Spleen (tissue), 11 donors: ENCODE measurements at regions not wholly inside any gene's neighbourhood (a gene's known extent, or its start where the extent isn't known, plus 50 kb on each side); places are given as distances from the start of the nearest gene placed in this dataset.

ENCODE experiments used
- DNase-seq: peaks from one replicate; pipeline ENCODE4 v3.0.0-alpha.2; 2020
- H3K27ac ChIP-seq, 8 donors: fragments of 200-600 bp; sonication (generic) in 7 of 8; 1 replicate in 4 of 8; 2 replicates in 4 of 8; pipeline versions ENCODE4 v1.5.0 to v1.8.0; 2016 to 2021; ENCODE audit warnings: inconsistent platforms in 4 of 8, mild to moderate bottlenecking in 4 of 8, moderate library complexity in 1 of 8
- H3K27me3 ChIP-seq, 7 donors: fragments of 200-600 bp; sonication (generic) in 6 of 7; replicated peaks in 1 of 7; 1 replicate in 4 of 7; 2 replicates in 3 of 7; pipeline versions ENCODE4 v1.5.0 to v1.8.0; 2016 to 2021; ENCODE audit warnings: inconsistent platforms in 3 of 7, mild to moderate bottlenecking in 1 of 7
- H3K36me3 ChIP-seq, 6 donors: fragments of 200-600 bp; sonication (generic) in 5 of 6; 1 replicate in 4 of 6; 2 replicates in 2 of 6; pipeline versions ENCODE4 v1.5.0 to v1.8.0; 2016 to 2021; ENCODE audit warnings: inconsistent platforms in 2 of 6
- H3K4me1 ChIP-seq, 6 donors: fragments of 200-600 bp; sonication (generic) in 5 of 6; 1 replicate in 3 of 6; 2 replicates in 3 of 6; pipeline versions ENCODE4 v1.5.0 to v1.8.0; 2016 to 2021; ENCODE audit warnings: inconsistent platforms in 3 of 6
- H3K4me3 ChIP-seq, 8 donors: fragments of 200-600 bp; sonication (generic) in 7 of 8; 1 replicate in 4 of 8; 2 replicates in 4 of 8; pipeline versions ENCODE4 v1.5.0 to v1.8.0; 2016 to 2021; ENCODE audit warnings: inconsistent platforms in 4 of 8, mild to moderate bottlenecking in 4 of 8, moderate library complexity in 2 of 8
- H3K9me3 ChIP-seq, 8 donors: fragments of 200-600 bp; sonication (generic) in 7 of 8; 1 replicate in 4 of 8; 2 replicates in 4 of 8; pipeline versions ENCODE4 v1.5.0 to v1.8.0; 2016 to 2021; ENCODE audit warnings: inconsistent platforms in 4 of 8
- CTCF ChIP-seq, 11 experiments: fragments of 200-600 bp in 7 of 11; fragments of 450-650 bp in 4 of 11; sonication (generic) in 4 of 11; IDR thresholded peaks in 8 of 11; conservative IDR thresholded peaks in 3 of 11; 1 replicate in 7 of 11; 2 replicates in 4 of 11; pipeline versions ENCODE4 v1.4.0 to v1.8.0; 2016 to 2021; ENCODE audit warnings: antibody characterized with exemption in 11 of 11, inconsistent platforms in 4 of 11, mild to moderate bottlenecking in 1 of 11
- POLR2A ChIP-seq, 3 donors: fragments of 450-650 bp; IDR thresholded peaks; one replicate each; pipeline ENCODE4 v1.5.1; 2017; ENCODE audit warnings: antibody characterized with exemption in 3 of 3, mild to moderate bottlenecking in 1 of 3
- POLR2AphosphoS5 ChIP-seq, 3 donors: sonication (generic); formaldehyde crosslinking; IDR thresholded peaks; one replicate each; pipeline ENCODE4 v1.5.1; 2017; ENCODE audit warnings: antibody characterized with exemption in 3 of 3
- WGBS, 5 donors: extraction: QIAGEN DNeasy Blood & Tissue Kit in 3 of 5; methylation state at CpG; one replicate each; pipeline versions ENCODE4 v1.1.5 to v1.1.7; 2013 to 2018; 5-methylcytosine and 5-hydroxymethylcytosine counted together
- intact Hi-C: fragments of 100-400 bp; cut with DNase I; formaldehyde crosslinking; loops from one replicate; pipeline ENCODE4 v1.15.0; 2023; ENCODE audit warnings: low total_unique reads
- donor health status: healthy with polysubstance abuse.
- donor health status: DM: no; HTN: no; CAD: no; lungs with moderate emphysema.
- donor health status: DM: no; HTN: no; CAD: no.
- donor health status: Bipolar disorder and iron deficiency.
- donor health status: healthy.
- donor health status: DM: no; HTN: no; CAD: no.
- donor health status: DM: yes; HTN: yes; CAD: no.

GRCh38 chr22:27327497-27327896 lies 474.1 kb downstream of the MN1 start:
- no peak for TF ChIP-seq POLR2AphosphoS5 (IDR thresholded peaks at IDR 0.05)
- TF ChIP-seq CTCF (IDR thresholded peaks at IDR 0.05 in 8 of 11, conservative IDR thresholded peaks at IDR 0.05 in 3 of 11) = no peak
- H3K4me3 ChIP-seq = no peak overlapping the region
- H3K4me1 ChIP-seq = peaks cover 0 to 9% (median 2%) of the 10 kb centered on the region in 6 donors
- WGBS, 5 donors = 79 to 84% (median 81%) methylated on average over 4 of the region's 4 CpGs
- H3K27ac ChIP-seq = no peak overlapping the region
- H3K9me3 ChIP-seq = no peaks in the 10 kb centered on the region
- DNase-seq = no peak
- intact Hi-C loops = no loop called here
- H3K27me3 ChIP-seq = peaks cover 0 to 60% (median 12%) of the 10 kb centered on the region in 7 donors
- no peaks in the 10 kb centered on the region for H3K36me3 ChIP-seq

- no peak overlapping the region for H3K4me3 ChIP-seq
- H3K27me3 ChIP-seq = peaks cover 0 to 57% (median 8%) of the 10 kb centered on the region in 7 donors
- H3K4me1 ChIP-seq = peaks cover 0 to 9% (median 2%) of the 10 kb centered on the region in 6 donors
- intact Hi-C loops = no loop called here
- TF ChIP-seq POLR2AphosphoS5 (IDR thresholded peaks at IDR 0.05) (no peak), CTCF (IDR thresholded peaks at IDR 0.05 in 8 of 11, conservative IDR thresholded peaks at IDR 0.05 in 3 of 11) (no peak)
- WGBS, 5 donors = 72 to 89% (median 84%) methylated on average over 3 to 5 of the region's 5 CpGs
- H3K36me3 ChIP-seq = no peaks in the 10 kb centered on the region
- H3K9me3 ChIP-seq = peaks cover 0 to 3% (median 0%) of the 10 kb centered on the region in 8 donors
- no peak for DNase-seq
- no peak overlapping the region for H3K27ac ChIP-seq
Observed at GRCh38 chr22:27327981-27328721, 473.4 kb downstream of the MN1 start.

- Histone ChIP-seq H3K9me3 (peaks cover 0 to 5% (median 0%) of the 10 kb centered on the region in 8 donors), H3K27me3 (peaks cover 0 to 51% (median 0%) of the 10 kb centered on the region in 7 donors), H3K4me3 (no peak overlapping the region), H3K36me3 (no peaks in the 10 kb centered on the region), H3K27ac (no peak overlapping the region), H3K4me1 (peaks cover 0 to 9% (median 2%) of the 10 kb centered on the region in 6 donors)
- DNase-seq = no peak
- intact Hi-C loops = no loop called here
- WGBS, 5 donors = 32 to 36% (median 33%) methylated on average over 13 of the region's 13 CpGs
- TF ChIP-seq POLR2AphosphoS5 (IDR thresholded peaks at IDR 0.05) (no peak), CTCF (IDR thresholded peaks at IDR 0.05 in 8 of 11, conservative IDR thresholded peaks at IDR 0.05 in 3 of 11) (no peak), POLR2A (IDR thresholded peaks at IDR 0.05) (no peak)
Observed at GRCh38 chr22:27329131-27329850, 472.3 kb downstream of the MN1 start.
